Transverse colon (tissue), 4 donors: ENCODE measurements at regions not wholly inside any gene's neighbourhood (a gene's known extent, or its start where the extent isn't known, plus 50 kb on each side); places are given as distances from the start of the nearest gene placed in this dataset.
A peak's percentile ranks its signal among the peaks of the same experiment; 100 is the strongest.
"Not testable (repeated sequence)": the region's sequence is repeated elsewhere in the genome, so short reads cannot be mapped to it uniquely, and the experiment has no call there.

Source experiments
- DNase-seq: peaks from one replicate; pipeline ENCODE4 v3.0.0-alpha.2; 2019
- H3K27ac ChIP-seq, 4 donors: fragments of 200-600 bp; sonication (generic); 2 replicates each; pipeline ENCODE4 v1.5.1; 2016 to 2018; ENCODE audit warnings: inconsistent platforms in 4 of 4
- H3K27me3 ChIP-seq: fragments of 200-600 bp; sonication (generic); 2 replicates; pipeline ENCODE4 v1.5.1; 2017; ENCODE audit warnings: inconsistent platforms
- H3K36me3 ChIP-seq, 4 donors: fragments of 200-600 bp; sonication (generic); 2 replicates each; pipeline ENCODE4 v1.5.1; 2017 to 2019; ENCODE audit warnings: inconsistent platforms in 4 of 4
- H3K4me1 ChIP-seq, 4 donors: fragments of 200-600 bp; sonication (generic); 2 replicates each; pipeline ENCODE4 v1.5.1; 2017 to 2020; ENCODE audit warnings: inconsistent platforms in 4 of 4
- H3K4me3 ChIP-seq, 4 donors: fragments of 200-600 bp; sonication (generic); 1 replicate in 1 of 4; 2 replicates in 3 of 4; pipeline versions ENCODE4 v1.5.1 to v1.6.1; 2017 to 2019; ENCODE audit warnings: inconsistent platforms in 4 of 4
- H3K9me3 ChIP-seq, 2 donors: fragments of 200-600 bp; sonication (generic); 2 replicates each; pipeline ENCODE4 v1.5.1; 2017 to 2019; ENCODE audit warnings: inconsistent platforms in 2 of 2
- EP300 ChIP-seq: sonication (generic); formaldehyde crosslinking; IDR thresholded peaks from one replicate; pipeline ENCODE4 v1.6.1; 2017; ENCODE audit warnings: antibody characterized with exemption, low read depth
- POLR2A ChIP-seq: fragments of 450-650 bp; IDR thresholded peaks from one replicate; pipeline ENCODE4 v1.6.1; 2016; ENCODE audit warnings: antibody characterized with exemption, mild to moderate bottlenecking, moderate library complexity
- POLR2AphosphoS5 ChIP-seq, 3 donors: sonication (generic); formaldehyde crosslinking; IDR thresholded peaks; one replicate each; pipeline ENCODE4 v1.6.1; 2016; ENCODE audit warnings: antibody characterized with exemption in 3 of 3
- WGBS, 2 donors: methylation state at CpG; one replicate each; pipeline ENCODE4 v1.1.5; 2018; ENCODE audit warnings: low coverage in 1 of 2; 5-methylcytosine and 5-hydroxymethylcytosine counted together
- in situ Hi-C, 4 donors: fragments of 200-750 bp; cut with MboI; loops; one replicate each; pipeline versions ENCODE4 v1.15.0 to v1.15.1; 2017; ENCODE audit warnings: low sequenced_read_pairs in 3 of 4, low pct_ligation_motif_present in 1 of 4, low pct_unique_long_range_greater_than_20kb in 1 of 4
- intact Hi-C: fragments of 100-400 bp; cut with DNase I; formaldehyde crosslinking; loops from one replicate; pipeline ENCODE4 v1.15.1; 2023; ENCODE audit warnings: low total_unique reads
- TF ChIP-seq, protein P1 (sequence below), 5 experiments: fragments of 200-600 bp in 3 of 5; fragments of 450-650 bp in 2 of 5; sonication (generic) in 3 of 5; IDR thresholded peaks; 1 replicate in 2 of 5; 2 replicates in 3 of 5; pipeline ENCODE4 v1.5.1; 2016 to 2017; ENCODE audit warnings: antibody characterized with exemption in 5 of 5, inconsistent platforms in 3 of 5, mild to moderate bottlenecking in 2 of 5, moderate library complexity in 1 of 5

DNA sequence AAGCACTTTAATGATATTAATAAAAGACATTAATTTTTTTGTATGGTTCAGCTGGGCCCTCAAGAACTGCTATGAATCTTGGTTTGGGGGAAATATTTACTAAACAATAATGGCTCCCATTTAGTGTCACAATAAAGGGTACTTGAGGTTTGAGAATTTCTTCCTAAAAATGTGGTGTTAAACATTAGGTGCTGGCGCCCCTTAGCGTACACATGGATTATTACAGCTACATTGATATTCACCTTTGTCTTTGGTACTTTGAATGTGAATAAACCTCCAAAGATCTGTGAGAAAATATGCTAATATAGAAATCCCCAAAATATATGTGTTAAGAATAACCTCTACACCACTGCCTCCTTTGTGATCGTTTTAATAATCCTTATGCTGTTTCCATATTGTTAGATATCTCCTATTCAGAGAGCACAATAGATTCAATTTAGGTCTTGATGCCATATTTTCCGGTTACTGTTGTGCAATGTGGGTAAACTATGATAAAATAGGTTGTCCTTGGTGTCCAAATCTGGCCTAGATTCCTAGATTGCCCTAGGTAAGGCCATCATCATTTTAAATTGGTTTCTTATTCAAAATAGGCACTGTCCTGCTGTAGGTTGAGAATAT, 161.8 kb upstream of the CACNA2D1 start:
- H3K27me3 ChIP-seq = no peaks in the 10 kb centered on the region
- WGBS, 2 donors = 15 to 25% methylated on average over 4 of the region's 4 CpGs
- no peak overlapping the region for H3K4me3 ChIP-seq
- no peak for DNase-seq
- no peaks in the 10 kb centered on the region for H3K36me3 ChIP-seq
- no peak overlapping the region for H3K27ac ChIP-seq
- H3K9me3 ChIP-seq = no peaks in the 10 kb centered on the region
- H3K4me1 ChIP-seq = no peaks in the 10 kb centered on the region
- intact Hi-C loops = no loop called here
- in situ Hi-C loops = no loop called here
- TF ChIP-seq POLR2AphosphoS5 (IDR thresholded peaks at IDR 0.05) (no peak), EP300 (no peak), POLR2A (no peak)
- TF ChIP-seq, protein P1, sequence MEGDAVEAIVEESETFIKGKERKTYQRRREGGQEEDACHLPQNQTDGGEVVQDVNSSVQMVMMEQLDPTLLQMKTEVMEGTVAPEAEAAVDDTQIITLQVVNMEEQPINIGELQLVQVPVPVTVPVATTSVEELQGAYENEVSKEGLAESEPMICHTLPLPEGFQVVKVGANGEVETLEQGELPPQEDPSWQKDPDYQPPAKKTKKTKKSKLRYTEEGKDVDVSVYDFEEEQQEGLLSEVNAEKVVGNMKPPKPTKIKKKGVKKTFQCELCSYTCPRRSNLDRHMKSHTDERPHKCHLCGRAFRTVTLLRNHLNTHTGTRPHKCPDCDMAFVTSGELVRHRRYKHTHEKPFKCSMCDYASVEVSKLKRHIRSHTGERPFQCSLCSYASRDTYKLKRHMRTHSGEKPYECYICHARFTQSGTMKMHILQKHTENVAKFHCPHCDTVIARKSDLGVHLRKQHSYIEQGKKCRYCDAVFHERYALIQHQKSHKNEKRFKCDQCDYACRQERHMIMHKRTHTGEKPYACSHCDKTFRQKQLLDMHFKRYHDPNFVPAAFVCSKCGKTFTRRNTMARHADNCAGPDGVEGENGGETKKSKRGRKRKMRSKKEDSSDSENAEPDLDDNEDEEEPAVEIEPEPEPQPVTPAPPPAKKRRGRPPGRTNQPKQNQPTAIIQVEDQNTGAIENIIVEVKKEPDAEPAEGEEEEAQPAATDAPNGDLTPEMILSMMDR (IDR thresholded peaks at IDR 0.05) = peak; percentile 44 to 67 (median 53)

DNA sequence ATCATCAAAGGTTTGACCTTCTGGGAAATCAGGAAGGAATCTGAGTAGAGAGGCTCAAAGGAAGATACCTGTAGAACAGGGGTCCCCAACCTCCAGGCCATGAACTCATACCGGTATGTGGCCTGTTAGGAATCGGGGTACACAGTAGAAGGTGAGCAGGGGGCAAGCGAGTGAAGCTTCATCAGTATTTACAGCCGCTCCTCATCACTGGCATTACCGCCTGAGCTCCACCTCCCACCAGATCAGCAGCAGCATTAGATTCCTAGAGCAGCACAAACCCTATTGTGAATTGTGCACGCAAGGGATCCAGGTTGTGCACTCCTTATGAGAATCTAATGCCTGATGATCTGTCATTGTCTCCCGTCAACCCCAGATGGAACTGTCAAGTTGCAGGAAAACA, 158.5 kb upstream of the CACNA2D1 start:
- Histone ChIP-seq H3K9me3 (no peaks in the 10 kb centered on the region), H3K4me3 (no peak overlapping the region), H3K27ac (no peak overlapping the region), H3K27me3 (no peaks in the 10 kb centered on the region), H3K36me3 (no peaks in the 10 kb centered on the region), H3K4me1 (no peaks in the 10 kb centered on the region)
- intact Hi-C loops = no loop called here
- TF ChIP-seq POLR2A = no peak
- no peak for TF ChIP-seq EP300
- TF ChIP-seq, protein P1 (IDR thresholded peaks at IDR 0.05) = no peak
- no peak for TF ChIP-seq POLR2AphosphoS5 (IDR thresholded peaks at IDR 0.05)
- in situ Hi-C loops = no loop called here
- WGBS, 2 donors = 83 to 93% methylated on average over 3 to 7 of the region's 7 CpGs
- no peak for DNase-seq

DNA sequence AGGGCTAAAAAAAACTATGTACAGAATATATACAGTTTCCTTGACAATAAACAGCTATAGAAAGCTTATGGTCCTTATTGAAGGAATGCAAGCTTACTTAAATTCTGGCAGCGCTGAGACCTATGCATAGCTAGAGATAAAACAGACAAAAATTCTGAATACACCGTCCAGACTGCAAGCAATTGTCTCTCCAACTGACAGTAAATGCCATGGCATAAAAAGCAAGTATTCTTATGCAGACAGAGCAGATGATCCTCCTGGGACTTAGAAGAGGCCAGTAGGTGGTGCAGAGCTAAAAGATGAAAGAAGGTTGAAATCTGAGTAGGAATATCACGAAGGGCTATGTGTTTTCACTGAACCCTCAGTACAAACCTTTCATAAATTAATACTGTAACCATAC, 157.0 kb upstream of the CACNA2D1 start:
- DNase-seq = no peak
- 20 to 36% methylated on average over 1 to 3 of the region's 3 CpGs for WGBS, 2 donors
- Histone ChIP-seq H3K27me3 (no peaks in the 10 kb centered on the region), H3K4me3 (no peak overlapping the region), H3K36me3 (no peaks in the 10 kb centered on the region), H3K27ac (no peak overlapping the region), H3K9me3 (no peaks in the 10 kb centered on the region), H3K4me1 (no peaks in the 10 kb centered on the region)
- intact Hi-C loops (no loop called here), in situ Hi-C loops (no loop called here)
- TF ChIP-seq POLR2A (no peak), POLR2AphosphoS5 (IDR thresholded peaks at IDR 0.05) (no peak), EP300 (no peak)
- TF ChIP-seq, protein P1 (IDR thresholded peaks at IDR 0.05) = no peak

DNA sequence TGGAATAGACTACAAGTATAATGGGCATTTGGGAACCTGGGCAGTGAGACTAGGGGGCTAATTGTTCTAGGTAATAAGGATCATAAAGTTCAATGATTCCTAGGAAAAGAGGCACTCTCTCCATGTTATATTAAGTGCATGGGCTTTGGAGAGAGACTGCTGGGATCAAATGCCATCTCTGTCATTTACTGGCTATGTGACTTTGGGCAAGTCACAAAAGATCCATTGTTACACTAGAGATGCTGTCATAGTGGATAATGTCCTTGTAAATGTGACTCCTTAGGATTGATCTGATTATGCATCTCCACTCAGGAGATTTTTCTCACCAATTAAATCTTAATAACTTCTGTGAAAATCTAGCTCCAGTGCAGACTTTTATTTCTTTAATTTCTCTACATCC, 156.3 kb upstream of the CACNA2D1 start:
- no peaks in the 10 kb centered on the region for H3K9me3 ChIP-seq
- TF ChIP-seq EP300 = no peak
- H3K27ac ChIP-seq = no peak overlapping the region
- intact Hi-C loops (no loop called here), in situ Hi-C loops (loop anchor here in 1 of 4 donors (25.0 kb wide), 1 partner anchor 1113 kb away; no protein-coding TSS in a partner anchor)
- DNase-seq = no peak
- H3K36me3 ChIP-seq = no peaks in the 10 kb centered on the region
- no peaks in the 10 kb centered on the region for H3K4me1 ChIP-seq
- H3K27me3 ChIP-seq = no peaks in the 10 kb centered on the region
- no peak overlapping the region for H3K4me3 ChIP-seq

DNA sequence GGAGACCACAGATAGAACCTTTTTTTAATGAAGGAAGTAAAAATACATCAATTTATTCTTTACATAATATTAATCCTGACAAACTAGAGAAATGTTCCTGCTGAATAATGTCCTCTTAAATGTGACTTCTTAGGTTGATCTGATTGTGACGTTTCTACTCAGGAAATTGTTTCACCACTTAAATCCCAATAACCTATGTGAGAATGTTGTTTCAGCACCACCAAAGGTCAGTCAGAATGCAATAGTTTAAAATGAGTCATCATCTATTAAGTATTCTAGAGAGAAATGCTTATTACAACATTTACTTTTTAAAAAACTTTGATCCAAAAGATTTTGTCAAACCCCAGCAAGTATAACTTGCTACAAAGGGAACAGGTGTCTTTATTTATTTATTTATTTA, 155.4 kb upstream of the CACNA2D1 start:
- whole genome bisulfite sequencing, 2 donors = 55 to 56% methylated on average over 1 of the region's 1 CpG
- H3K27ac ChIP-seq = no peak overlapping the region
- no peak for TF ChIP-seq POLR2A
- TF ChIP-seq, protein P1 (IDR thresholded peaks at IDR 0.05) = no peak
- H3K9me3 ChIP-seq = no peaks in the 10 kb centered on the region
- intact Hi-C loops (no loop called here), in situ Hi-C loops (loop anchor here in 1 of 4 donors (25.0 kb wide), 1 partner anchor 1112 kb away; no protein-coding TSS in a partner anchor)
- H3K4me1 ChIP-seq = no peaks in the 10 kb centered on the region
- no peaks in the 10 kb centered on the region for H3K27me3 ChIP-seq
- no peak for DNase-seq
- H3K36me3 ChIP-seq = no peaks in the 10 kb centered on the region
- H3K4me3 ChIP-seq = no peak overlapping the region

DNA sequence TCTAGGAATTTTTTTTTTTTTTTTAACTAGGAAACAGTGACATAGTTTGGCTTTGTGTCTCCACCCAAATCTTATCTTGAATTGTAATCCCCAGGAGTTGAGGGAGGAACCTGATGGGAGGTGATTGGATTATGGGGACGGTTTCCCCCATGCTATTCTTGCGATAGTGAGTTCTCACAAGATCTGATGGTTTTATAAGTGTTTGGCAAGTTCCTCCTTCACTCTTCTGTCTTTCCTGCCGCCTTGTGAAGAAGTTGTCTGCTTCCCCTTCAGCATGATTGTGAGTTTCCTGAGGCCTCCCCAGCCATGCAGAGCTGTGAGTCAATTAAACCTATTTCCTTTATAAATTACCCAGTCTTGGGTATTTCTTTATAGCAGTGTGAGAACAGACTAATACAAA, 152.2 kb upstream of the CACNA2D1 start:
- H3K4me3 ChIP-seq, DNase-seq, H3K4me1 ChIP-seq, H3K27me3 ChIP-seq, H3K9me3 ChIP-seq, intact Hi-C loops, H3K27ac ChIP-seq, H3K36me3 ChIP-seq: not testable (repeated sequence)
- in situ Hi-C loops = loop anchor here in 1 of 4 donors (25.0 kb wide), 1 partner anchor 1108 kb away; no protein-coding TSS in a partner anchor
- 58 to 72% methylated on average over 3 of the region's 3 CpGs for WGBS, 2 donors
